ENCODE measurements at regions not wholly inside any gene's neighbourhood (a gene's known extent, or its start where the extent isn't known, plus 50 kb on each side); places are given as distances from the start of the nearest gene placed in this dataset.

DNA sequence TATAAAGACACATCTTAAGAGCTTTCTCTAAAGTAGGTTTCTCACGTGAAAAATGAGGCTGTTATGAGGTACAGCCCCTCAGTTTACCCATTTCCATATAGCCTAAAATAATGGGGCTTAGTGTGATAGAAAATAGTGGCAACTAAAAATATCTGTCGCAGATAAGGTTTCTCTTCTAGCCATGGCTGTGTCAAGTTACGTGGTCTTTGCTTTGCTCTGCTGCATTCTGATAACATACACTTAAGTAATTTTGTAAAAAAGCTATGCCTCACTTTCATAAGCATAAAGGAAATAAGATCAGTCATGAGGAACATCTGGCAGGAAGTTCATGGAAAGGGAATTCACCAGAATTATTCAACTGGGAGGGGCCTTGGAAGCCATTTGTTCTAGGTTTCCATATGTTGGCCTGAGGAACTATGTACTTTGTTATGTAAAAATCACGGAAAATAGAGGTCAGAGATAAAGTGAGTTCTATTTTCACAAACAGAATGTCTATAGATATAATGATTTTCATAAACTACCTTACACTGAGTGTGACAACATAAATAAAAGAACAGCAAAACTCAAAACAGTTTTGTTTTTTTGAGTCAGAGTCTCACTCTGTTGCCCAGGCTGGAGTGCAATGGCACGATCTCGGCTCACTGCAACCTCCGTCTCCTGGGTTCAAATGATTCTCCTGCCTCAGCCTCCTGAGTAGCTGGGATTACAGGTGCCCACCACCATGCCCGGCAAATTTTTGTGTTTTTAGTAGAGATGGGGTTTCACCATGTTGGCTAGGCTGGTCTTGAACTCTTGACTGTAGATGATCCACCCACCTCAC is 195.6 kb upstream of the KRR1 start:
- TF ChIP-seq, protein P1, sequence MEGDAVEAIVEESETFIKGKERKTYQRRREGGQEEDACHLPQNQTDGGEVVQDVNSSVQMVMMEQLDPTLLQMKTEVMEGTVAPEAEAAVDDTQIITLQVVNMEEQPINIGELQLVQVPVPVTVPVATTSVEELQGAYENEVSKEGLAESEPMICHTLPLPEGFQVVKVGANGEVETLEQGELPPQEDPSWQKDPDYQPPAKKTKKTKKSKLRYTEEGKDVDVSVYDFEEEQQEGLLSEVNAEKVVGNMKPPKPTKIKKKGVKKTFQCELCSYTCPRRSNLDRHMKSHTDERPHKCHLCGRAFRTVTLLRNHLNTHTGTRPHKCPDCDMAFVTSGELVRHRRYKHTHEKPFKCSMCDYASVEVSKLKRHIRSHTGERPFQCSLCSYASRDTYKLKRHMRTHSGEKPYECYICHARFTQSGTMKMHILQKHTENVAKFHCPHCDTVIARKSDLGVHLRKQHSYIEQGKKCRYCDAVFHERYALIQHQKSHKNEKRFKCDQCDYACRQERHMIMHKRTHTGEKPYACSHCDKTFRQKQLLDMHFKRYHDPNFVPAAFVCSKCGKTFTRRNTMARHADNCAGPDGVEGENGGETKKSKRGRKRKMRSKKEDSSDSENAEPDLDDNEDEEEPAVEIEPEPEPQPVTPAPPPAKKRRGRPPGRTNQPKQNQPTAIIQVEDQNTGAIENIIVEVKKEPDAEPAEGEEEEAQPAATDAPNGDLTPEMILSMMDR (conservative IDR thresholded peaks at IDR 0.05; ENCODE audit: low read depth, low read length) = no peak
- no peak for TF ChIP-seq EZH2phosphoT487 (IDR thresholded peaks at IDR 0.05; ENCODE audit: borderline replicate concordance, low read length)
- TF ChIP-seq EZH2 (IDR thresholded peaks at IDR 0.05; ENCODE audit: low read length, unreplicated experiment) = no peak
- Histone ChIP-seq H3K9ac (ENCODE audit: low read length) (no peak overlapping the region), H4K20me1 (ENCODE audit: low read length) (no peaks in the 10 kb centered on the region), H2AFZ (ENCODE audit: low read length) (no peak overlapping the region), H3K4me1 (ENCODE audit: insufficient read depth, low read length) (peaks cover 29% of the 10 kb centered on the region), H3K4me2 (ENCODE audit: low read length) (no peak overlapping the region), H3K27ac (ENCODE audit: low read length) (no peak overlapping the region), H3K9me2 (replicated peaks; ENCODE audit: low read length) (no peaks in the 10 kb centered on the region), H3K9me3 (ENCODE audit: low read length) (no peaks in the 10 kb centered on the region), H3K36me3 (ENCODE audit: low read depth, low read length) (no peaks in the 10 kb centered on the region), H3K79me2 (ENCODE audit: low read length) (no peaks in the 10 kb centered on the region), H3K4me3 (ENCODE audit: low read length) (no peak overlapping the region), H3F3A (ENCODE audit: low read length, unreplicated experiment) (no peaks in the 10 kb centered on the region), H3K27me3 (ENCODE audit: low read length) (no peaks in the 10 kb centered on the region)
- DNase-seq (no peak), ATAC-seq (no peak)
- POLR2A ChIA-PET (ENCODE audit: unreplicated experiment) = interaction anchor here (0.5 kb wide), 1 partner anchor 737 kb away, joined by 4 read pairs; no protein-coding TSS in a partner anchor
- BruUV-seq (replicated peaks) = no TSS peak
- CTCF ChIA-PET = no interaction called here
- intact Hi-C loops (cut with micrococcal nuclease) = no loop called here

DNA sequence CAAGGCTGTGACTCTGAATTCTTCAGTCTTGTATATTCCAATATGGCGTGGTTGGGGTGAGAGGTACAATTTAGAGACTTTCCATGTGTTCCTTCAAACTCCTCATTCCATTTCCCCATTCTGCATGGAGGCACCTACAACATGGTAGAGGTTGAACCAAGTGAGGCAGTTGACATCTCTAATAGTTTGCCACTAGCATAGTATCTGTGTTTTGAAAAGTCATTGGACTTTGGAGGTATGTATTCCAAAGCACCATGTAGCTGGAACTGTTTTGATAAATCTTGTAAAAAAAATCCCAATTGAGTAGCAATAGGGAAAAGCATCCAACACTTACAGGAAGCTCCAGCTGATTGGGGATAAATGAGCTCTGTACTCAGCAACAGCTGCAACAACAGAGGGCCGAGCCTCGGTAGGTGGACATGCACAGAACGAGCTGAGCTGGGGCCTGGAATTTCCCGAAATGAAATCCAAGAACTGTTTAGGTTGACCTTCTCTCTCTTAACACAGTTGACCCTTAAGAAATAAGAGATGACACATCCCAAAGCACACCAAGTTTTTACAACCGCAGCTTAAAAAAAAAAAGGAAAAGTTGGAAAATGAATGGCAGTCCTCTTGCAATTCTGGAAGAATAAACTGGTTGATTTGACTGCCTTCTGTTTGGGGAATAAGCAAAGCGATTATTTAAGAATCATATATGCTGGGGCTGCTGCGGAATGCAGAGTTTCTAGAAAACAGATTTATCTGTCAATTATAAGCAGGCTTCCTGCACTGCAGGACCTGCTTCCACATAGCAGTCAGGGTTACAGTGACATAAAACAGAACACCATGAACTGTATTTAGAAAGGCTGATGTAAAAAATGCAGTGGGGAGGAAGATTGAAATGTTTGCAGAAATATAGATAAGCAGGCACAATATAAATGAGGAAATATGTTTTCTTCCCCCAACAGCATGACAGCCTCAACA is 194.6 kb upstream of the KRR1 start:
- TF ChIP-seq, protein P1 (conservative IDR thresholded peaks at IDR 0.05; ENCODE audit: low read depth, low read length) = no peak
- TF ChIP-seq EZH2 (IDR thresholded peaks at IDR 0.05; ENCODE audit: low read length, unreplicated experiment) (no peak), EZH2phosphoT487 (IDR thresholded peaks at IDR 0.05; ENCODE audit: borderline replicate concordance, low read length) (no peak)
- intact Hi-C loops (cut with micrococcal nuclease) = no loop called here
- POLR2A ChIA-PET (ENCODE audit: unreplicated experiment) = no interaction called here

More for the DNA sequence above, 194.6 kb upstream of the KRR1 start:
- H3K36me3 ChIP-seq (ENCODE audit: low read depth, low read length) = no peaks in the 10 kb centered on the region
- H3K9ac ChIP-seq (ENCODE audit: low read length) = no peak overlapping the region
- no peaks in the 10 kb centered on the region for H3K9me3 ChIP-seq (ENCODE audit: low read length)
- H3K4me2 ChIP-seq (ENCODE audit: low read length) = no peak overlapping the region; the same call in 1 of the 2 replicates
- H2AFZ ChIP-seq (ENCODE audit: low read length) = no peak overlapping the region
- peaks cover 19% of the 10 kb centered on the region for H3K4me1 ChIP-seq (ENCODE audit: insufficient read depth, low read length)
- no peaks in the 10 kb centered on the region for H3K27me3 ChIP-seq (ENCODE audit: low read length)
- DNase-seq = peak; percentile 21
- H3K27ac ChIP-seq (ENCODE audit: low read length) = 0 out of 2 replicates have a peak overlapping the region, but pooled peaks have one; percentile 8
- CTCF ChIA-PET = no interaction called here
- no peak overlapping the region for H3K4me3 ChIP-seq (ENCODE audit: low read length)
- no peaks in the 10 kb centered on the region for H3K79me2 ChIP-seq (ENCODE audit: low read length)
- H3F3A ChIP-seq (ENCODE audit: low read length, unreplicated experiment) = no peaks in the 10 kb centered on the region
- H4K20me1 ChIP-seq (ENCODE audit: low read length) = no peaks in the 10 kb centered on the region
- BruUV-seq (replicated peaks) = no TSS peak
- ATAC-seq = no peak
- H3K9me2 ChIP-seq (replicated peaks; ENCODE audit: low read length) = no peaks in the 10 kb centered on the region

Data from PC-3 (cell line).